DMS79 (cell line): ENCODE measurements at regions not wholly inside any gene's neighbourhood (a gene's known extent, or its start where the extent isn't known, plus 50 kb on each side); places are given as distances from the start of the nearest gene placed in this dataset.

Source experiments
- DNase-seq: peaks from one replicate; lab custom pipeline; 2025; lab: John Stamatoyannopoulos, UW

DNA sequence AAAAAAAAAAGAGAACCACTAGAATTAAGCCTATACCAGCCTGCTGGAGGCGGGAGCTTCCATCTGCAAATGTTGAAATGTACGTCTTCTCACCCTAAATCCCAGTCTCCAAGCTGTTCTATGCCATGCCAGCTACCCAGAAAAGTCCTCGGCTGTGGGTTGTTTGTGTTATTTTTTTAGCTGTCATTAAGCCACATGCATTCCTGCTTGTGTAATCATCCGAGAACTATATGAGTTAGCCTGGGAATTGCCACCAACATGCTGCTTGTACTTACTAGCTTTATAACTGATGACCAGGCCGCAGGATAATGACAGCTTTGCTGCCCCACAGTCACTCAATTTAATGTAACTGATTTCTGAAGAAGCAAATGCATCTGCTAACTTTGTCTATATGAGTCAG lies 313.9 kb upstream of the SALL1 start:
- DNase-seq = no peak

DNA sequence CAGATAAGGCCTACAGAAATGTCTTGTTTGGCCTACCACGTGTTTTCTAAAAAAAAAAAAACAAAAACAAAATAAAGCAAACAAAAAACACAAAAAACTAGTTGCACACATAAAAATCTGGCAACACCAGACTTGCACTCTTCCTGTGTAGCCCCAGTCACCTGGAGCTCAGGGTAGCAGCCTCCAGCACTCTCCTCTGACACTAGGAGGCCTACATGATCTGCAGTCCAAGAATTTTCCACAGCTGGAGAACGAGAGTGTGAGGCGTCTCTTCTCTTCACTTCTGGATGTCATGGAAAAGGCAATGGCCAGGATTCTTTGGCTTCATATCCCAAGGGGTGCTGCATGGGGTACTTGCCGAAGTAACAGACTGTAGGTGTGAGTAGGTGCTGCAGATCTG lies 310.2 kb upstream of the SALL1 start:
- DNase-seq = no peak

DNA sequence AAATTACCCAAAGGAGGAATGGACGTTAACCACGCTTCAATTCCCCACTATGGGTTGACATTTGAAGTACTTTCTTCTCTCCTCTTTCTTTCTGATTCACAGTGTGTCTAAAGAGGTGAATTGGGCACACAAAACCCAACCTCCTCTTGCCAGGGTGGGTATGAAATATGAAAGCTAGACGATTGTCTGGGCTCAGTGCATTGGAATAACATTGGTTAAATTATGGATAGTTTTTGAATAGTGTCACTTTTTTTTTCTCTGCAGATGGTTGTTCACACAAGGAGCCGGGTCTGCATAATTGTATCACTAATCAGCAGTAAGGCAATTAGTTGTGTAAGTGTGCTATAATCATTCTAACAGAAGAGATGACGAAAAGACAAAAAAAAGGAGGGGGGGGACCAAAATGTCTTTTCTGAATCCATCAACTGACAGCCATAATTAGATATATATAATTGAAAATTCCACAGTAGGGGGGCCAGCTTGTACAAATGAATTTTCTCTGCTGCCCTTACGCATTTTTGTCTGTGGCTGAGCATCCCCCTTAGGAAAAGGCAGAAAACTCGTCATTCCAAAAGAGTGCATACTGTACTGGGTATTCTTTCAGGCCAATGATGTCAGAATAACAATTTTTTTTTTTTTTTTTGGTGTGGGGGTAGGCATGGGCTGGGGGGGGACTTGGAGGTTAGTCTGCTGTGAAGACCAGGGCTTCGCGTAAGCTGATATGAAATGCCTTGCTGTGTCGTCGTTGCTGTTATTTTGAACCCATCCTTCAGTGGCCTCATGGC lies 307.5 kb upstream of the SALL1 start:
- DNase-seq = no peak

DNA sequence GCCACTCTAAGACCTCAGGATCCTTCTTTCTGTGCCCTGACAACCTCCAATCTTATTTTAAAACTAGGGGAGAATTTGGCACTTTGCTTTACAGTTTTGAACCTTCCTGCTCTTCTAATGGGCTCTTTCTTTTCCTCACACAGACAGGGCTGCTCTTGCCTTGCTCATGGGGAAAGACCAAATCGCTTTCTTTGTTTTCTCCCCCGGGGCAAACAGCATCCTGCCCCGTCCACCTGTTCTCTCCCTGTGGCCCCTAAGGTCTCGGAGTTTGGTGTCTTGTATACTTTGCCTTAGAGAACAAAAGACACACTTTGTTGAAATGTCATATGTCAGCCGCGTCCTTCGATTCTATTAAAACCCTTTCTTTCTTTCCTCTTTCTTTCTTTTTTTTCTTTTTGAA lies 306.7 kb upstream of the SALL1 start:
- DNase-seq = no peak

DNA sequence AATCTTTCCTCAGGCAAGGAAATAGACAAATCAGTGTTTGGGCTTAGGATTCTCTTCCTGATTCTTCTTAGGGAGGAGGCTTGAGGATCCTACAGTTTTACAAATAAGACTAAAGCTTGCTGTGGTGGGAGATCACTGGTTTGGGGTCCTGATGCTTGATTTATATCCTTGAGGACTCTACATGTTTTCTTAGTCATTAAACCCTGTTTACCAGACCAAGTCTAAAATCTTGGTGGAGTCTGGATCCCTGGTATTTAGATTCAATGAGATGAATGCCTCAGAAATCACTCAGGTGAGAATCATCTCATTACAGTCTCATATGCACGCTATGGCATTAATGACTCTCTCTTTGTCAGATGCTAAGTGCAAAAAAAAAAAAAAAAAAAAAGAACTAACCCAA lies 304.3 kb upstream of the SALL1 start:
- DNase-seq = no peak

- DNase-seq = no peak
These were observed 302.2 kb upstream of the SALL1 start for GRCh38 chr16:51453251-51453650.

- DNase-seq = no peak
These were observed 299.8 kb upstream of the SALL1 start for GRCh38 chr16:51450909-51451308.

GRCh38 chr16:51450376-51450775 lies 299.3 kb upstream of the SALL1 start:
- DNase-seq = no peak

- DNase-seq = no peak
These were observed 298.4 kb upstream of the SALL1 start for GRCh38 chr16:51449441-51449840.

GRCh38 chr16:51445250-51445649 lies 294.2 kb upstream of the SALL1 start:
- DNase-seq = no peak

DNA sequence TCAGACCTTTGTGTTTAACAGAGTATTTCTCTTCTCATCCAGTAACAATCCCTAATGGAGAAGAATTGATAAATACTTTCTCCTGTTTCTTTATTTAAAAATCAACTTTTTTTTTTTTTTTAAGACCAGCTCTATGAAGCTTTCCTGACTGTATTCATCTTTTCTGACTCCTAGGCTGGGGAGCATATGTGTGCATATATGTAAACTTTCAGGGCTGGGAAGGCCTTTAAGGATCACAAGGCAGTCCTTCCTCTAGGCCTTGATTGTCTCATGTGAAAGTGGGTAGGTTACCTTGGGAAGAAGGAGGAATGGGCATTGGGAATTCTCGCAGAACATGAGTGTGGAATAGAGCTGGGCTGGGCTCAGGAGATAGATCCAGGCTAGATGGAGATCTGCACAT lies 292.9 kb upstream of the SALL1 start:
- DNase-seq = no peak

- no peak for DNase-seq
These were observed 291.2 kb upstream of the SALL1 start for GRCh38 chr16:51442141-51442870.

- DNase-seq = peak; percentile 75
These were observed 289.2 kb upstream of the SALL1 start for GRCh38 chr16:51440131-51440889.

DNA sequence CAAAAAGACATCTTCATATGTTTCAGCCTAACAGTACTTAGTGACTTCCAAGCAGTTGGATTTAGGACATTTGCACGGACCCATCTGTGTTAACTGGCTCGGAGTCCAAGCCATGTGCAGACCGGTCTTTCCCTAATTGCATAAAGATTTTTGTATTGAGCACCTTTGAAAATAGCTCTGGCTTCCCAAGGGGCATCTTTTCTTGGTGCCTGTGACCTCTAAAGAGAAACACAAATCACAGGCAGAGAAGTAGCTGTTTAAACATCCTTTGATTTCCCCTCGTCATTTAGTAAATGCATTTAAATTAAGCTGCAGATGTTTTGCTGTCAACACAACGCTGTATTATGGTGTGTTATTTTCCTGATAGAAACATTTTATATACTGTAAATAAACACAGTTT lies 288.2 kb upstream of the SALL1 start:
- no peak for DNase-seq

GRCh38 chr16:51436742-51437141 lies 285.7 kb upstream of the SALL1 start:
- no peak for DNase-seq

DNA sequence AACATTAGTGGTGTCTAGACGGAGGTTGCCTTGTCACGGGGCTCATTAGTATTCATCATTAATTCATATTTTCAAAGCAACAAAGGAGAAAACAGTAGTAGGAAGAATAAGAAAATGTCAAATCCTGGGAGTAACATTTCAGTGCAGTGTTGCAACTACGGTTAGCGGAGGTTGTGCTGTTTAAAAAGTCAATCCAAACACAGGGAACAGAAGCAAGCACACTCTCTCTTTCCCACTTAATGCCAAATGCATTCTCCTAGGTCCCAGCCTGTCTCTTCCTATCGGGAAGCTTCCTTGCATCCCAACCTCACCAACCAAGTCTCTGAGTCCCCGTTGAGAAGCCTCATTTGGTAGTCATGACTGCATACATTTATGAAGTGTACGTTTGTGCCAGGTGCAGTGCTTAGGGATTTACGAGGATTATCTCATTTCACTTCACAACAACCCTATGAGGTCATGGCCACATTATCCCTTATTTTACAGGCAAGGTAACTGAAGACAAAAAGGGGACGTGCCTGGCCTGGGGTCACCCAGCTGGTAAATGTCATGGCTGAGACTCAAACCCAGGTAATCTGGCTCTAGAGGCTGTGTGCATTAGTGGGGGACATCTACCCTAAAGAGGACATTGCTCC lies 283.6 kb upstream of the SALL1 start:
- no peak for DNase-seq

GRCh38 chr16:51433599-51433998 lies 282.5 kb upstream of the SALL1 start:
- no peak for DNase-seq

DNA sequence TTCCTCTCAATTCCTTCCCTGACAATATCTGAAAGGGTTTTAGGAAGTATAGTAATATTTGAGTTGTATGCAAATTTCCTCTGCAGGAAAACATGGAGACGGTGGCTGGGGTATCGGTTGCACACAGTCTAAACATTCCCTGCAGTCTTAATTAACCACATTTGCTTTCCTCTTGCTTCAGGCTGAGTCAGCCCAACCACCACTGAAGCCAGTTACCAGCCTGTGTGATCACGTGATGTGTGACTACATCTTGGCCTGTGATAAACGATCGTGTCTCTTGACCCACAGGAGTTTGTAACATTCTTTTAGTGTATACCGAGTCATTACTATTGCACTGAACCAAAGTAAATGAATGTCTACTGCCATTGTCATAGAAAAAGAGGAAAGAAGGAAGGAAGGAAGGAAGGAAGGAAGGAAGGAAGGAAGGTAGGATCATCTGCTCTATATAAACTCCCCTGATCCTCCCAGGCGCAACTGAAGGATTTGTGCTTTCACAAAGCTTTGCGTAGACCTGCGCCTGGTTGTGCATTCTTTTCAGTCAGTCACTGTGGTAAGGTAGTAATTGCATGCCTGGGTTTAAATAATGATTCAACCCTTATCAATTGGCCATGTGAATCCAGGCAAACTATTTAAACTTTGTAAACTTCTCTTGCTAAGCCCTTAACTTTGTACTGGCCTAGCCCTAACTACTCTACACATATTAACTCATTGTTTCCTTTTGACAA lies 280.6 kb upstream of the SALL1 start:
- no peak for DNase-seq

GRCh38 chr16:51430716-51431369 lies 279.8 kb upstream of the SALL1 start:
- DNase-seq = no peak

DNA sequence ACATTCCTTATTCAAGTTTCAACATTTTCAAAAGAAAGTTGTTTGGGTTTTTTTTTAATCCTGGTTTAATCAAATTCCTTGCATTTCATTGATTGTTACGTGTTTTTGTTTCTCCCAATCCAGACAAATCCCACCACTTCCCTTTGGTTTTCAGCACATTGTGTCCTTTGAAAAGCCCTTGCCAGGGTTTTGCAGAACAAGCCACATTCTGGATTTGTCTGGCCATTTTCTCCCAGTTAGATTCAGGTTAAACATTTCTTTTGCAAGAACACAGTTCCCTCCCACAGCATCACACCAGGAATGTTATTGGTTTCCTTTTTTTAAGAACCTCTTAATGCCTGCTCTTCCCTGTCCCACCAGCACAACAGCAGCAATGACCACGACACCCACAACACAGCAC lies 278.0 kb upstream of the SALL1 start:
- no peak for DNase-seq

GRCh38 chr16:51427085-51427484 lies 276.0 kb upstream of the SALL1 start:
- no peak for DNase-seq
